ENCODE measurements at regions not wholly inside any gene's neighbourhood (a gene's known extent, or its start where the extent isn't known, plus 50 kb on each side); places are given as distances from the start of the nearest gene placed in this dataset.

DNA sequence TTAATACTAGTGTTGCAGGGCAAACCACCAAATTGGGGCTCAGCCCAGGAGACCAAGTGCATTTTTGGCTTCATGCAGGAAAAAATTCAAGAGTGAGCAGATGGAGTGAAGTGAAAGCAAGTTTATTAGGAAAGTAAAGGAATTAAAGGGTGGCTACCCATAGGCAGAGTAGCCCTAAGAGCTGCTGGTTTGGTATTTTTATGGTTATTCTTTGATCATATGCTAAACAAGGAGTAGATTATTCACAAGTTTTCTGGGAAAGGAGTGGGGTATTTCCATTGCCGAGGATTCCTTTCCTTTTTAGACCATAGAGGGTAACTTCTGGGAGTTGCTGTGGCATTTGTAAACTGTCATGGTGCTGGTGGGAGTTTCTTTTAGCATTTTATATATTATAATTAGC is 459.0 kb downstream of the KLF5 start:
- no peak overlapping the region for H3K4me3 ChIP-seq (ENCODE audit: low read depth, low read length)
- TF ChIP-seq CTCF (IDR thresholded peaks at IDR 0.05; ENCODE audit: borderline replicate concordance, insufficient read depth, low read depth, low read length) = no peak

GRCh38 chr13:73516731-73517130 is 457.9 kb downstream of the KLF5 start:
- no peak for TF ChIP-seq CTCF (IDR thresholded peaks at IDR 0.05; ENCODE audit: borderline replicate concordance, insufficient read depth, low read depth, low read length)
- no peak overlapping the region for H3K4me3 ChIP-seq (ENCODE audit: low read depth, low read length)

GRCh38 chr13:73514208-73514607 is 455.4 kb downstream of the KLF5 start:
- H3K4me3 ChIP-seq (ENCODE audit: low read depth, low read length) = no peak overlapping the region
- TF ChIP-seq CTCF (IDR thresholded peaks at IDR 0.05; ENCODE audit: borderline replicate concordance, insufficient read depth, low read depth, low read length) = no peak

GRCh38 chr13:73513751-73514150 is 454.9 kb downstream of the KLF5 start:
- no peak for TF ChIP-seq CTCF (IDR thresholded peaks at IDR 0.05; ENCODE audit: borderline replicate concordance, insufficient read depth, low read depth, low read length)
- H3K4me3 ChIP-seq (ENCODE audit: low read depth, low read length) = no peak overlapping the region

- no peak for TF ChIP-seq CTCF (IDR thresholded peaks at IDR 0.05; ENCODE audit: borderline replicate concordance, insufficient read depth, low read depth, low read length)
- H3K4me3 ChIP-seq (ENCODE audit: low read depth, low read length) = no peak overlapping the region
These were observed 450.0 kb downstream of the KLF5 start for GRCh38 chr13:73508841-73509240.

- H3K4me3 ChIP-seq (ENCODE audit: low read depth, low read length) = no peak overlapping the region
- TF ChIP-seq CTCF (IDR thresholded peaks at IDR 0.05; ENCODE audit: borderline replicate concordance, insufficient read depth, low read depth, low read length) = no peak
These were observed 446.6 kb downstream of the KLF5 start for GRCh38 chr13:73505376-73505890.

- H3K4me3 ChIP-seq (ENCODE audit: low read depth, low read length) = no peak overlapping the region
- no peak for TF ChIP-seq CTCF (IDR thresholded peaks at IDR 0.05; ENCODE audit: borderline replicate concordance, insufficient read depth, low read depth, low read length)
These were observed 440.9 kb downstream of the KLF5 start for GRCh38 chr13:73499695-73500094.

All from GM12875 (cell line).